H9 (cell line): ENCODE measurements at regions not wholly inside any gene's neighbourhood (a gene's known extent, or its start where the extent isn't known, plus 50 kb on each side); places are given as distances from the start of the nearest gene placed in this dataset.

Experiments
- DNase-seq: peaks from one replicate; pipeline ENCODE4 v3.0.0-alpha.2; 2017
- H2AFZ ChIP-seq: one replicate; pipeline ENCODE4 v1.6.1; 2013; ENCODE audit warnings: mild to moderate bottlenecking, low read length, control low read depth, moderate library complexity
- H2AK5ac ChIP-seq: 2 replicates; pipeline ENCODE4 v1.6.1; 2013; ENCODE audit warnings: low read length, control low read depth, mixed read lengths; ENCODE audit not compliant: insufficient read length
- H2BK120ac ChIP-seq: one replicate; pipeline ENCODE4 v1.6.1; 2013; ENCODE audit warnings: low read depth, mild to moderate bottlenecking, low read length, control low read depth, inconsistent platforms; ENCODE audit not compliant: poor library complexity, severe bottlenecking
- H2BK12ac ChIP-seq: 2 replicates; pipeline ENCODE4 v1.6.1; 2013; ENCODE audit warnings: low read length, control low read depth, mixed read lengths, low read depth; ENCODE audit not compliant: insufficient read length
- H2BK15ac ChIP-seq: 2 replicates; pipeline ENCODE4 v1.6.1; 2013; ENCODE audit warnings: low read depth, low read length, control low read depth
- H2BK20ac ChIP-seq: one replicate; pipeline ENCODE4 v1.6.1; 2013; ENCODE audit warnings: low read depth, mild to moderate bottlenecking, low read length, control low read depth, inconsistent platforms; ENCODE audit not compliant: poor library complexity, severe bottlenecking
- H2BK5ac ChIP-seq: 2 replicates; pipeline ENCODE4 v1.6.1; 2013; ENCODE audit warnings: low read length, control low read depth, mixed read lengths; ENCODE audit not compliant: insufficient read length
- H3K14ac ChIP-seq: 2 replicates; pipeline ENCODE4 v1.6.1; 2013; ENCODE audit warnings: low read length, control low read depth; ENCODE audit not compliant: insufficient read depth
- H3K18ac ChIP-seq: 2 replicates; pipeline ENCODE4 v1.6.1; 2013; ENCODE audit warnings: low read depth, mild to moderate bottlenecking, mixed read lengths, low read length, control low read depth; ENCODE audit not compliant: insufficient read length
- H3K23ac ChIP-seq: 2 replicates; pipeline ENCODE4 v1.6.1; 2013; ENCODE audit warnings: low read length, control low read depth, mixed read lengths, low read depth; ENCODE audit not compliant: insufficient read length
- H3K23me2 ChIP-seq: 2 replicates; pipeline ENCODE4 v1.6.1; 2013; ENCODE audit warnings: low read depth, mild to moderate bottlenecking, mixed read lengths, low read length, control low read depth; ENCODE audit not compliant: insufficient read length, poor library complexity, severe bottlenecking
- H3K27ac ChIP-seq: 2 replicates; pipeline ENCODE4 v1.5.1; 2013; ENCODE audit warnings: low read length, control low read depth, mixed read lengths, low read depth; ENCODE audit not compliant: insufficient read length
- H3K27me3 ChIP-seq: 2 replicates; pipeline ENCODE4 v1.6.1; 2013; ENCODE audit warnings: low read length, control low read depth, inconsistent platforms; ENCODE audit not compliant: insufficient read depth
- H3K4ac ChIP-seq: 2 replicates; pipeline ENCODE4 v1.6.1; 2013; ENCODE audit warnings: low read depth, mild to moderate bottlenecking, control low read depth, inconsistent platforms, low read length, moderate library complexity
- H3K4me1 ChIP-seq: 2 replicates; pipeline ENCODE4 v1.6.1; 2013; ENCODE audit warnings: low read length, control low read depth, inconsistent platforms; ENCODE audit not compliant: insufficient read depth
- H3K4me2 ChIP-seq: 2 replicates; pipeline ENCODE4 v1.6.1; 2013; ENCODE audit warnings: low read length, control low read depth, mixed read lengths; ENCODE audit not compliant: insufficient read length, insufficient read depth
- H3K56ac ChIP-seq: 2 replicates; pipeline ENCODE4 v1.6.1; 2013; ENCODE audit warnings: low read depth, mild to moderate bottlenecking, mixed read lengths, low read length, control low read depth; ENCODE audit not compliant: insufficient read length
- H3K79me1 ChIP-seq: 2 replicates; pipeline ENCODE4 v1.6.1; 2013; ENCODE audit warnings: low read depth, mild to moderate bottlenecking, moderate library complexity, low read length, control low read depth, inconsistent platforms; ENCODE audit not compliant: insufficient read depth, poor library complexity, severe bottlenecking
- H3K79me2 ChIP-seq: 2 replicates; pipeline ENCODE4 v1.6.1; 2013; ENCODE audit warnings: low read length, control low read depth, inconsistent platforms; ENCODE audit not compliant: insufficient read depth
- H3K9ac ChIP-seq: 2 replicates; pipeline ENCODE4 v1.6.1; 2013; ENCODE audit warnings: low read length, control low read depth, mixed read lengths; ENCODE audit not compliant: insufficient read length; ENCODE audit errors: extremely low read depth
- H3K9me3 ChIP-seq: one replicate; pipeline ENCODE4 v1.6.1; 2013; ENCODE audit warnings: low read depth, low read length, inconsistent platforms; ENCODE audit not compliant: control insufficient read depth
- H3T11ph ChIP-seq: one replicate; pipeline ENCODE4 v1.6.1; 2013; ENCODE audit warnings: mild to moderate bottlenecking, low read length, control low read depth, inconsistent platforms
- H4K20me1 ChIP-seq: one replicate; pipeline ENCODE4 v1.6.1; 2013; ENCODE audit not compliant: control insufficient read depth, insufficient read length, insufficient read depth
- H4K5ac ChIP-seq: 2 replicates; pipeline ENCODE4 v1.6.1; 2013; ENCODE audit warnings: low read depth, mild to moderate bottlenecking, mixed read lengths, low read length, control low read depth; ENCODE audit not compliant: insufficient read length
- H4K8ac ChIP-seq: replicated peaks from 2 replicates; pipeline ENCODE4 v1.6.1; 2013; ENCODE audit warnings: low read length, control low read depth, mixed read lengths, low read depth; ENCODE audit not compliant: insufficient read length
- H4K91ac ChIP-seq: 2 replicates; pipeline ENCODE4 v1.6.1; 2013; ENCODE audit warnings: low read depth, mild to moderate bottlenecking, moderate library complexity, mixed read lengths, low read length, control low read depth; ENCODE audit not compliant: insufficient read length
- H3K27ac Mint-ChIP-seq, 3 experiments: 2 replicates in 2 of 3; 3 replicates in 1 of 3; pipeline ENCODE4 v1.8.0; 2020 to 2021; ENCODE audit warnings: mixed read lengths in 3 of 3, mild to moderate bottlenecking in 1 of 3, moderate library complexity in 1 of 3
- H3K27me3 Mint-ChIP-seq: 2 replicates; pipeline ENCODE4 v1.8.0; 2021; ENCODE audit warnings: low read depth, mild to moderate bottlenecking, moderate library complexity, mixed read lengths
- H3K36me3 Mint-ChIP-seq, 3 experiments: 2 replicates in 2 of 3; 3 replicates in 1 of 3; pipeline ENCODE4 v1.8.0; 2020 to 2021; ENCODE audit warnings: low read depth in 3 of 3, mixed read lengths in 3 of 3; ENCODE audit not compliant: insufficient read depth in 1 of 3
- H3K4me1 Mint-ChIP-seq, 2 experiments: 2 replicates each; pipeline ENCODE4 v1.8.0; 2020; ENCODE audit warnings: mixed read lengths in 2 of 2
- H3K4me3 Mint-ChIP-seq, 2 experiments: 2 replicates in 1 of 2; 3 replicates in 1 of 2; pipeline ENCODE4 v1.8.0; 2020 to 2021; ENCODE audit warnings: mild to moderate bottlenecking in 2 of 2, mixed read lengths in 2 of 2, moderate library complexity in 1 of 2
- H3K9me3 Mint-ChIP-seq, 2 experiments: 2 replicates in 1 of 2; 3 replicates in 1 of 2; pipeline ENCODE4 v1.8.0; 2020; ENCODE audit warnings: mild to moderate bottlenecking in 2 of 2, mixed read lengths in 2 of 2, moderate library complexity in 1 of 2
- WGBS: extraction: QIAGEN DNeasy Blood & Tissue Kit; methylation state at CpG from one replicate; pipeline ENCODE4 v1.1.7; 2013; ENCODE audit warnings: missing lambda C conversion rate, low lambda C conversion rate, mixed read lengths; ENCODE audit not compliant: insufficient read length; ENCODE audit errors: extremely low coverage; 5-methylcytosine and 5-hydroxymethylcytosine counted together
- TF ChIP-seq, protein P1 (sequence below): fragments of 200-600 bp; sonication (generic); conservative IDR thresholded peaks from 3 replicates; pipeline ENCODE4 v1.8.0; 2021; ENCODE audit warnings: antibody characterized with exemption, mild to moderate bottlenecking

DNA sequence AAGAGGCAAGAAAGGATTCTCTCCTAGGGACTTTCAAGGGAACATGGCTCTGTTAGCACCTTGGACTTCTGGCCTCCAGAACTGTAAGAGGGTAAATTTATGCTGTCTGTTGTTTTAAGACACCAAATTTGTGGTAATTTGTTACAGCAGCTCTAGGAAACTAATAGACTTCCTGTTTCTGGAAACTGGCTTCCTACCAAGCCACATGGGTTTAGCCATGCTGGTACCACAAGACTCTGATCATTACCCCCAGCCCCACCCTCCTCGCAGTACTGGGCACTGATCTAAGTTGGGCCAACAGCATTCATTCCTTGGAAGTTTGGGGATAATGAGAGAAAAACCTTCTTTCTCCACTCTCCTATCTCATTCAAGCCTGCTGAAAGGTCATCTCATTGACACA, 109.5 kb upstream of the SMLR1 start:
- Histone ChIP-seq H3K14ac (no peak overlapping the region), H3K9me3 (no peaks in the 10 kb centered on the region), H3K27ac (no peak overlapping the region), H2BK15ac (peak overlapping the region; percentile 28; the same call in 1 of the 2 replicates), H4K91ac (no peak overlapping the region), H3K23ac (no peak overlapping the region), H2AK5ac (no peak overlapping the region), H3K4me1 (peaks cover 11% of the 10 kb centered on the region; the same call in 1 of the 2 replicates), H2BK20ac (no peak overlapping the region), H3K56ac (no peak overlapping the region), H4K8ac (no peak overlapping the region), H4K20me1 (no peaks in the 10 kb centered on the region), H3T11ph (no peak overlapping the region), H4K5ac (no peak overlapping the region), H3K79me1 (no peaks in the 10 kb centered on the region), H3K27me3 (no peaks in the 10 kb centered on the region; the same call in 1 of the 2 replicates), H3K79me2 (no peaks in the 10 kb centered on the region), H2BK5ac (no peak overlapping the region), H3K4ac (no peak overlapping the region), H3K4me2 (no peak overlapping the region), H2BK120ac (no peak overlapping the region), H3K9ac (no peak overlapping the region), H2BK12ac (no peak overlapping the region), H3K23me2 (no peaks in the 10 kb centered on the region), H3K18ac (no peak overlapping the region), H2AFZ (no peak overlapping the region)
- no peak for DNase-seq
- peaks cover 0 to 3% of the 10 kb centered on the region in 2 experiments; a peak in 2 of 5 replicates for H3K9me3 Mint-ChIP-seq
- no peak overlapping the region for H3K4me3 Mint-ChIP-seq
- TF ChIP-seq, protein P1, sequence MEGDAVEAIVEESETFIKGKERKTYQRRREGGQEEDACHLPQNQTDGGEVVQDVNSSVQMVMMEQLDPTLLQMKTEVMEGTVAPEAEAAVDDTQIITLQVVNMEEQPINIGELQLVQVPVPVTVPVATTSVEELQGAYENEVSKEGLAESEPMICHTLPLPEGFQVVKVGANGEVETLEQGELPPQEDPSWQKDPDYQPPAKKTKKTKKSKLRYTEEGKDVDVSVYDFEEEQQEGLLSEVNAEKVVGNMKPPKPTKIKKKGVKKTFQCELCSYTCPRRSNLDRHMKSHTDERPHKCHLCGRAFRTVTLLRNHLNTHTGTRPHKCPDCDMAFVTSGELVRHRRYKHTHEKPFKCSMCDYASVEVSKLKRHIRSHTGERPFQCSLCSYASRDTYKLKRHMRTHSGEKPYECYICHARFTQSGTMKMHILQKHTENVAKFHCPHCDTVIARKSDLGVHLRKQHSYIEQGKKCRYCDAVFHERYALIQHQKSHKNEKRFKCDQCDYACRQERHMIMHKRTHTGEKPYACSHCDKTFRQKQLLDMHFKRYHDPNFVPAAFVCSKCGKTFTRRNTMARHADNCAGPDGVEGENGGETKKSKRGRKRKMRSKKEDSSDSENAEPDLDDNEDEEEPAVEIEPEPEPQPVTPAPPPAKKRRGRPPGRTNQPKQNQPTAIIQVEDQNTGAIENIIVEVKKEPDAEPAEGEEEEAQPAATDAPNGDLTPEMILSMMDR = no peak
- H3K36me3 Mint-ChIP-seq = no peaks in the 10 kb centered on the region
- H3K27me3 Mint-ChIP-seq = peaks cover 1% of the 10 kb centered on the region; the same call in 1 of the 2 replicates
- H3K27ac Mint-ChIP-seq = no peak overlapping the region
- peaks cover 25 to 27% of the 10 kb centered on the region in 2 experiments for H3K4me1 Mint-ChIP-seq
- no CpG with 5 or more reads among the region's 1 CpG for WGBS
